ENCODE measurements at regions not wholly inside any gene's neighbourhood (a gene's known extent, or its start where the extent isn't known, plus 50 kb on each side); places are given as distances from the start of the nearest gene placed in this dataset.

- TF ChIP-seq, protein P1, sequence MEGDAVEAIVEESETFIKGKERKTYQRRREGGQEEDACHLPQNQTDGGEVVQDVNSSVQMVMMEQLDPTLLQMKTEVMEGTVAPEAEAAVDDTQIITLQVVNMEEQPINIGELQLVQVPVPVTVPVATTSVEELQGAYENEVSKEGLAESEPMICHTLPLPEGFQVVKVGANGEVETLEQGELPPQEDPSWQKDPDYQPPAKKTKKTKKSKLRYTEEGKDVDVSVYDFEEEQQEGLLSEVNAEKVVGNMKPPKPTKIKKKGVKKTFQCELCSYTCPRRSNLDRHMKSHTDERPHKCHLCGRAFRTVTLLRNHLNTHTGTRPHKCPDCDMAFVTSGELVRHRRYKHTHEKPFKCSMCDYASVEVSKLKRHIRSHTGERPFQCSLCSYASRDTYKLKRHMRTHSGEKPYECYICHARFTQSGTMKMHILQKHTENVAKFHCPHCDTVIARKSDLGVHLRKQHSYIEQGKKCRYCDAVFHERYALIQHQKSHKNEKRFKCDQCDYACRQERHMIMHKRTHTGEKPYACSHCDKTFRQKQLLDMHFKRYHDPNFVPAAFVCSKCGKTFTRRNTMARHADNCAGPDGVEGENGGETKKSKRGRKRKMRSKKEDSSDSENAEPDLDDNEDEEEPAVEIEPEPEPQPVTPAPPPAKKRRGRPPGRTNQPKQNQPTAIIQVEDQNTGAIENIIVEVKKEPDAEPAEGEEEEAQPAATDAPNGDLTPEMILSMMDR (IDR thresholded peaks at IDR 0.05; ENCODE audit: low read depth, low read length) = no peak
Measured at GRCh38 chr3:5951026-5951425, 763.5 kb downstream of the EDEM1 start.

GRCh38 chr3:5972586-5972985 is 785.1 kb downstream of the EDEM1 start:
- Histone ChIP-seq H3K4me3 (ENCODE audit: low read depth, low read length) (no peak overlapping the region), H3K36me3 (no peaks in the 10 kb centered on the region), H3K9me3 (ENCODE audit: severe bottlenecking) (no peaks in the 10 kb centered on the region), H3K27ac (no peak overlapping the region), H3K27me3 (ENCODE audit: insufficient read depth, low read depth, severe bottlenecking) (peaks cover 36% of the 10 kb centered on the region)
- TF ChIP-seq, protein P1 (IDR thresholded peaks at IDR 0.05; ENCODE audit: low read depth, low read length) = no peak
- no peak for DNase-seq

More at GRCh38 chr3:5951026-5951425, 763.5 kb downstream of the EDEM1 start:
- Histone ChIP-seq H3K9me3 (ENCODE audit: severe bottlenecking) (no peaks in the 10 kb centered on the region), H3K36me3 (no peaks in the 10 kb centered on the region), H3K27me3 (ENCODE audit: insufficient read depth, low read depth, severe bottlenecking) (peaks cover 15% of the 10 kb centered on the region), H3K27ac (no peak overlapping the region), H3K4me3 (ENCODE audit: low read depth, low read length) (no peak overlapping the region)
- no peak for DNase-seq

DNA sequence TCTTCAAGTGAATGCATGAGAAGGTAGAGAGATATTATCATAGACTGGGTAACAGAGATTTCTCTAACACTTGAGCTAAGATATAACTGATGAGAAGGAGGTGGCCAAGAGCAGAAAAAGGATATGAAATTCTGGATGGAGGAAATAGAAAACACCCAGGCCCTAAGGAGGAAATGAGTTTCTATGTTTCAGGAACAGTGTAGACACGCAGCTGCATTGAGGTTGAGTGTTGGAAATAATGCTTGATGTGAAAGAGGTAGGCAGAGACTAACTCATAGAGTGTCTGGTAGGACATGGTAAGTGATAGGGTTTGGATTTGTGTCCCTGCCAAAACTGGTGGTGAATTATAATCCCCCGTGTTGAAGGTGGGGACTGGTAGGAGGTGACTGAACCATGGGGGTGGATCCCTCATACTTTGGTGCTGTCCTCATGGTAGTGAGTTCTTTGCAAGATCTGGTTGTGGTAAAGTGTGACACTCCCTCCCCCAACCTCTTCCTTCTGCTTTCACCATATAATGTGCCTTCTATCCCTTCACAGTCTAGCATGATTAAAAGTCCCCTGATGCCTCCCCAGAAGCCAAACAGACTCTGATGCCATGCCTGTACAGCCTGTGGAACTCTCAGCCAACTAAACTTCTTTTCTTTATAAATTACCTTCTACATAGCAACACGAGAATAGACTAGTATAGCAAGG is 787.3 kb downstream of the EDEM1 start:
- H3K27me3 ChIP-seq (ENCODE audit: insufficient read depth, low read depth, severe bottlenecking) = peaks cover 29% of the 10 kb centered on the region
- no peak overlapping the region for H3K4me3 ChIP-seq (ENCODE audit: low read depth, low read length)
- no peak for DNase-seq
- no peak overlapping the region for H3K27ac ChIP-seq
- TF ChIP-seq, protein P1 (IDR thresholded peaks at IDR 0.05; ENCODE audit: low read depth, low read length) = no peak
- no peaks in the 10 kb centered on the region for H3K9me3 ChIP-seq (ENCODE audit: severe bottlenecking)
- H3K36me3 ChIP-seq = no peaks in the 10 kb centered on the region

GRCh38 chr3:5977331-5977730 is 789.8 kb downstream of the EDEM1 start:
- H3K9me3 ChIP-seq (ENCODE audit: severe bottlenecking) = no peaks in the 10 kb centered on the region
- H3K36me3 ChIP-seq = no peaks in the 10 kb centered on the region
- no peak for DNase-seq
- TF ChIP-seq, protein P1 (IDR thresholded peaks at IDR 0.05; ENCODE audit: low read depth, low read length) = no peak
- no peak overlapping the region for H3K4me3 ChIP-seq (ENCODE audit: low read depth, low read length)
- H3K27me3 ChIP-seq (ENCODE audit: insufficient read depth, low read depth, severe bottlenecking) = peaks cover 23% of the 10 kb centered on the region
- H3K27ac ChIP-seq = no peak overlapping the region

- H3K27me3 ChIP-seq (ENCODE audit: insufficient read depth, low read depth, severe bottlenecking) = peaks cover 24% of the 10 kb centered on the region
- DNase-seq = no peak
- H3K9me3 ChIP-seq (ENCODE audit: severe bottlenecking) = no peaks in the 10 kb centered on the region
- no peaks in the 10 kb centered on the region for H3K36me3 ChIP-seq
- no peak overlapping the region for H3K4me3 ChIP-seq (ENCODE audit: low read depth, low read length)
- TF ChIP-seq, protein P1 (IDR thresholded peaks at IDR 0.05; ENCODE audit: low read depth, low read length) = no peak
- no peak overlapping the region for H3K27ac ChIP-seq
Measured at GRCh38 chr3:5980475-5980874, 793.0 kb downstream of the EDEM1 start.

GRCh38 chr3:5994651-5995050 is 807.1 kb downstream of the EDEM1 start:
- Histone ChIP-seq H3K36me3 (no peaks in the 10 kb centered on the region), H3K4me3 (ENCODE audit: low read depth, low read length) (no peak overlapping the region), H3K9me3 (ENCODE audit: severe bottlenecking) (no peaks in the 10 kb centered on the region), H3K27me3 (ENCODE audit: insufficient read depth, low read depth, severe bottlenecking) (peaks cover 45% of the 10 kb centered on the region), H3K27ac (no peak overlapping the region)
- TF ChIP-seq, protein P1 (IDR thresholded peaks at IDR 0.05; ENCODE audit: low read depth, low read length) = no peak
- DNase-seq = no peak

Data from WERI-Rb-1 (cell line).